GM13976 (cell line): ENCODE measurements at regions not wholly inside any gene's neighbourhood (a gene's known extent, or its start where the extent isn't known, plus 50 kb on each side); places are given as distances from the start of the nearest gene placed in this dataset.

Source experiments
- DNase-seq: peaks from one replicate; pipeline ENCODE4 v3.0.0; 2012; ENCODE audit warnings: low spot score
- in situ Hi-C: fragments of 300-500 bp; cut with MboI; formaldehyde crosslinking; loops from one replicate; pipeline ENCODE4 v1.12.0; 2022; ENCODE audit warnings: low sequenced_read_pairs, mixed read lengths, inconsistent platforms; ENCODE audit not compliant: unreplicated experiment
- TF ChIP-seq, protein P1 (sequence below): IDR thresholded peaks from 2 replicates; pipeline ENCODE4 v1.5.1; 2012; ENCODE audit warnings: borderline replicate concordance, mild to moderate bottlenecking; ENCODE audit not compliant: insufficient read depth; ENCODE audit errors: extremely low read depth, missing control alignments, control extremely low read depth

DNA sequence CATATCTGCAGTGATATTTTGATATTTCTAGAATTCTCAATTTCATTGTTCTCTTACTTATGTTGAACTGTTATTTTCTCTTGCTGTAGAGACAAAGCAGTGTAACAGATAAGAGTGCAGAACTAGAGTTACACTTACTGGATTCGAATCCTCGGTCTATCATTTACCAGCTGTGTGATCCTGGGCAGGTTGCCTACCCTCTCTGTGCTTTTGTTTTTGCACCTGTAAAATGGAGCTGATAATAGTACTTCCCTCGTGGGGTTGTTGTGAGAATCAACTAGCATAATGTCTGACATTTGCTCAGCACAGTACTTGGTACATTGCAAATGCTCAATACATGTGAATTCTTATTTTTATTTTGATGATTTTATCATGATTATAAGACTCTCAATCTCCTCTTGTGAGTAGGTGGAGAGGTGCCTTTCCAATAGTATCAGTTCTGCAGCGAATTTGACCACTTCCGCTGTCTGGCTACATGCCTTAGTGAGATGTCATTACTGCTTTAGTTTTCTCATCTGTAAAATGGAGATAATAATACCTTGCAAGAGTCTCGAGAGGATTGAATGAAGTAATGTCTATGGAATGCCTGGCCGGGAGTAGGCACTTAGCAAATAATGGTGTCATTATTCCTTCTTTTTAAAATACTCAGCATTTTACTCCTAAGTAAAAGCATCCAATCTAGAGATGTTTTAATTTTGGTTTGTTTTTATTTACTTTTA lies 312.2 kb upstream of the MAF start:
- TF ChIP-seq, protein P1, sequence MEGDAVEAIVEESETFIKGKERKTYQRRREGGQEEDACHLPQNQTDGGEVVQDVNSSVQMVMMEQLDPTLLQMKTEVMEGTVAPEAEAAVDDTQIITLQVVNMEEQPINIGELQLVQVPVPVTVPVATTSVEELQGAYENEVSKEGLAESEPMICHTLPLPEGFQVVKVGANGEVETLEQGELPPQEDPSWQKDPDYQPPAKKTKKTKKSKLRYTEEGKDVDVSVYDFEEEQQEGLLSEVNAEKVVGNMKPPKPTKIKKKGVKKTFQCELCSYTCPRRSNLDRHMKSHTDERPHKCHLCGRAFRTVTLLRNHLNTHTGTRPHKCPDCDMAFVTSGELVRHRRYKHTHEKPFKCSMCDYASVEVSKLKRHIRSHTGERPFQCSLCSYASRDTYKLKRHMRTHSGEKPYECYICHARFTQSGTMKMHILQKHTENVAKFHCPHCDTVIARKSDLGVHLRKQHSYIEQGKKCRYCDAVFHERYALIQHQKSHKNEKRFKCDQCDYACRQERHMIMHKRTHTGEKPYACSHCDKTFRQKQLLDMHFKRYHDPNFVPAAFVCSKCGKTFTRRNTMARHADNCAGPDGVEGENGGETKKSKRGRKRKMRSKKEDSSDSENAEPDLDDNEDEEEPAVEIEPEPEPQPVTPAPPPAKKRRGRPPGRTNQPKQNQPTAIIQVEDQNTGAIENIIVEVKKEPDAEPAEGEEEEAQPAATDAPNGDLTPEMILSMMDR, result no peak
- DNase-seq, result no peak
- in situ Hi-C loops, result no loop called here

DNA sequence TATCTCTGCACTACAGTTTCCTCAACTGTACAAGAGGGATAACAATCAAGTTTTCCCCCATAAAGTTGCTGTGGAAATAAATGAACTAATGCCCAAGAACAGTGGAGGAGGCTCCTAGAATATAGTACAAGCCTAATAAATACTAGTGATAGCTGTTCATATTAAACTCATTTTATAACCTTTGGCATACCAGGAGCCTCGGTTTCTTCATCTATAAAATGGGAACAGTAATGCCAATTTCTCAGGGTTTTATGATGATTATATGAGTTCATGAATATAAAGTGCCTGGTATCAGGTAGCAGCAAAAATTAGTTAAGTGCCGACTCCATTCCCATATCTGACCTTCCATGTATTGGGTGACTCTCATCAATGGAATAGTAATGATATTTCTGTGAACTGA lies 311.1 kb upstream of the MAF start:
- in situ Hi-C loops, result no loop called here
- TF ChIP-seq, protein P1, result no peak
- no peak for DNase-seq

DNA sequence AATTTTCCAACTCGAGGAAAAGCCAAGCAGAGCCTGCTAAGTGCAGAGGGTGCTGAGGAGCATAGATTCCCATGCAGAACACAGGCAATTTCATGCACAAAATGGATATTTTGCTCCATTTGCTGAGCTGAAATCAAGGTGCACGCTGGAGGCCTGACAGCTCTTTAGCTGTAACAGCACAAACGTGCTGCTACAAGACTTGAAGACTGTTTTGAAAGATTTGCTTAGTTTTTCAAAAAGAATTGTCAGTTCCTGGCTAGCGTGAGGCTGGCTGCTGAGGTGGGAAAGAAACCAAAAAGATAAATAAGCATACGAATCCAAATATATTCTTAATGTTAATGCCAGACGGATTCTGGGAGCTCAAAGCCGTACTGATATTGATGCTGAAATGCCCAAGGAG lies 309.0 kb upstream of the MAF start:
- TF ChIP-seq, protein P1, result no peak
- in situ Hi-C loops, result no loop called here
- DNase-seq, result no peak

DNA sequence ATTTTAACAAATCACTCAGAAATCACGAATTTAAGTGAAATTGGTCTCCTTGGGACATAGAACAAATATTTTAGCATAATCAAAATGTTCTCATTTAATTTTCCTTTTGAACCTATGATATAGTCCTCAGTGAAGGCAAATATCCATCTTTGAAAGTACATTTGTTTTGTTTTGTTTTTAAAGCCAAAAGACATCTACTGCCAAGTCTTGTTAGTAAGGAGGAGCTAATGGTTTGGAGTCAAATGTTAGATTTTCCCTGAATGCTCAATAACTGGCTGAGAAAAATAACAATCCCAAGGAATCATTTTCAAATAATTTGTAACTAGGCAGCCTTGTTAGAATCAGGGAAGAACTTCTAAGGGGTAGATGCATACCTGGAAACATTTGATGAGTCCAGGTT lies 302.9 kb upstream of the MAF start:
- no peak for DNase-seq
- TF ChIP-seq, protein P1, result no peak
- in situ Hi-C loops, result no loop called here

DNA sequence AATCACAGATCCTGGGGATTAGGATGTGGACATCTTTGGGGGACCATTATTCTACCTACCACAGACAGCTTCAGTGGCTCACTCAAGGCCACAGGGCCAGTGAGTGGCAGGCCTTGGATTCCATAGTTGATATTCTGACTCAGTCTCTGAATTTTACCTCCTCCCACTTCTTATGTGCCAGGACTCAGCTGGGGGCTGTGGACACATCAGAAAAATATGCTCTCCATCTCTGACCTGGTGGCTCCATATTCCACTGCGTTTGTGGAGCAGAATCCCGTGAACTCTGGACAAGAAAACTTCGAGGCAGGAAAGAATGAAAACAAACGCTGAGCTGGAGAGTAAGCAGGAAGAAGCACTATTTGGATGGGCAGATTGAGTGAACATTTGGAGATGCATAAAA lies 301.8 kb upstream of the MAF start:
- TF ChIP-seq, protein P1, result no peak
- in situ Hi-C loops, result no loop called here
- no peak for DNase-seq

DNA sequence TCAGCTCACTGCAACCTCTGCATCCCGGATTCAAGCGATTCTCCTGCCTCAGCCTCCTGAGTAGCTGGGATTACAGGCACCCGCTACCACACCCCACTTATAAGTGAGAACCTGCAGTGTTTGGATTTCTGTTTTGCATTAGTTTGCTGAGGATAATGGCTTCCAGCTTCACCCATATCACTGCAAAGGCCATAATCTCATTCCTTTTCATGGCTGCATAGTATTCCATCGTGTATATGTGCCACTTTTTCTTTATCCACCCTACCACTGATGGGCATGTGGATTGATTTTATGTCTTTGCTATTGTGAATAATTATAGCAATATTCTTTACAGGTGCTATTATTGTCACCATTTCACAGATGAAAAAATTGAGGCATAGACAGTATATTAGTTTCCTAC lies 301.0 kb upstream of the MAF start:
- DNase-seq, result no peak
- TF ChIP-seq, protein P1, result no peak
- in situ Hi-C loops, result no loop called here
